ENCODE measurements at regions not wholly inside any gene's neighbourhood (a gene's known extent, or its start where the extent isn't known, plus 50 kb on each side); places are given as distances from the start of the nearest gene placed in this dataset.

- no peak overlapping the region for H2AFZ ChIP-seq (ENCODE audit: low read depth)
- H3K4me2 ChIP-seq, result no peak overlapping the region
- H3K4me1 ChIP-seq (ENCODE audit: low read depth, poor library complexity, severe bottlenecking), result peaks cover 25% of the 10 kb centered on the region
- no peaks in the 10 kb centered on the region for H4K20me1 ChIP-seq (ENCODE audit: insufficient read depth)
- TF ChIP-seq CTCF (conservative IDR thresholded peaks at IDR 0.05; ENCODE audit: low read depth, low read length), result no peak
- no peak overlapping the region for H3K4me3 ChIP-seq (IDR thresholded peaks at IDR 0.05; ENCODE audit: insufficient read depth, low read depth, low read length)
- no peak overlapping the region for H3K27ac ChIP-seq
- no peaks in the 10 kb centered on the region for H3K27me3 ChIP-seq (ENCODE audit: insufficient read depth, low read depth)
- H3K79me2 ChIP-seq (ENCODE audit: insufficient read depth, low read depth), result no peaks in the 10 kb centered on the region
- H3K36me3 ChIP-seq (ENCODE audit: insufficient read depth), result no peaks in the 10 kb centered on the region
- H3K9ac ChIP-seq, result no peak overlapping the region
Observed at GRCh38 chr10:57905010-57905409, 362.7 kb downstream of the IPMK start.

GRCh38 chr10:57898231-57898630 lies 369.5 kb downstream of the IPMK start:
- Histone ChIP-seq H3K27ac (no peak overlapping the region), H3K79me2 (ENCODE audit: insufficient read depth, low read depth) (no peaks in the 10 kb centered on the region), H4K20me1 (ENCODE audit: insufficient read depth) (no peaks in the 10 kb centered on the region), H3K4me2 (no peak overlapping the region), H3K27me3 (ENCODE audit: insufficient read depth, low read depth) (no peaks in the 10 kb centered on the region), H2AFZ (ENCODE audit: low read depth) (no peak overlapping the region), H3K36me3 (ENCODE audit: insufficient read depth) (no peaks in the 10 kb centered on the region), H3K4me1 (ENCODE audit: low read depth, poor library complexity, severe bottlenecking) (peaks cover 17% of the 10 kb centered on the region), H3K4me3 (IDR thresholded peaks at IDR 0.05; ENCODE audit: insufficient read depth, low read depth, low read length) (no peak overlapping the region), H3K9ac (no peak overlapping the region)
- TF ChIP-seq CTCF (conservative IDR thresholded peaks at IDR 0.05; ENCODE audit: low read depth, low read length), result no peak

- Histone ChIP-seq H3K4me1 (ENCODE audit: low read depth, poor library complexity, severe bottlenecking) (peaks cover 17% of the 10 kb centered on the region), H4K20me1 (ENCODE audit: insufficient read depth) (no peaks in the 10 kb centered on the region), H3K36me3 (ENCODE audit: insufficient read depth) (no peaks in the 10 kb centered on the region), H3K4me2 (no peak overlapping the region), H3K9ac (no peak overlapping the region), H3K27me3 (ENCODE audit: insufficient read depth, low read depth) (no peaks in the 10 kb centered on the region), H3K27ac (no peak overlapping the region), H3K4me3 (IDR thresholded peaks at IDR 0.05; ENCODE audit: insufficient read depth, low read depth, low read length) (no peak overlapping the region), H2AFZ (ENCODE audit: low read depth) (no peak overlapping the region), H3K79me2 (ENCODE audit: insufficient read depth, low read depth) (no peaks in the 10 kb centered on the region)
- TF ChIP-seq CTCF (conservative IDR thresholded peaks at IDR 0.05; ENCODE audit: low read depth, low read length), result no peak
Observed at GRCh38 chr10:57897611-57898010, 370.1 kb downstream of the IPMK start.

- Histone ChIP-seq H3K36me3 (ENCODE audit: insufficient read depth) (no peaks in the 10 kb centered on the region), H3K4me3 (IDR thresholded peaks at IDR 0.05; ENCODE audit: insufficient read depth, low read depth, low read length) (no peak overlapping the region), H3K4me2 (no peak overlapping the region), H3K27me3 (ENCODE audit: insufficient read depth, low read depth) (no peaks in the 10 kb centered on the region), H2AFZ (ENCODE audit: low read depth) (no peak overlapping the region), H3K4me1 (ENCODE audit: low read depth, poor library complexity, severe bottlenecking) (peaks cover 20% of the 10 kb centered on the region), H4K20me1 (ENCODE audit: insufficient read depth) (no peaks in the 10 kb centered on the region), H3K27ac (no peak overlapping the region), H3K79me2 (ENCODE audit: insufficient read depth, low read depth) (no peaks in the 10 kb centered on the region), H3K9ac (no peak overlapping the region)
- TF ChIP-seq CTCF (conservative IDR thresholded peaks at IDR 0.05; ENCODE audit: low read depth, low read length), result no peak
Observed at GRCh38 chr10:57894361-57894760, 373.3 kb downstream of the IPMK start.

All from KMS-11 (cell line).